ENCODE measurements at regions not wholly inside any gene's neighbourhood (a gene's known extent, or its start where the extent isn't known, plus 50 kb on each side); places are given as distances from the start of the nearest gene placed in this dataset.
"Not testable (repeated sequence)": the region's sequence is repeated elsewhere in the genome, so short reads cannot be mapped to it uniquely, and the experiment has no call there.

DNA sequence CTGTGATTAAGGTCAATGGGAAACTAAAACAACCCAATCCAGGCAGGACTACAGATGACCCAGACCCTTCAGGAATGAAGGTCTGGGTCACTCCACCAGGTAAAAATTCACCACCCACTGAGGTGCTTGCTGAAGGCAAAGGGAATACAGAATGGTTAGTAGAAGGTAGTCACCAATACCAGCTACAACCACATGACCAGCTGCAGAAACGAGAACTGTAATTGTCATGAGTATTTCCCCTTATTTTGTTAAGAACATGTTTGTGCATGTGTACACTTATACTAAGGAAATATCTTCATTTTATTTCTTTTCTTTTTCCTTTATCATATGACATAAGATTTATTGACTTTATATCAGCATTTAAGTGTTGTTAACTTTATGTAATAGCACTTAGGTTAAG lies 126.1 kb upstream of the ZC3H12C start:
- ChIA-PET POLR2A (interaction anchor here (1.4 kb wide), 1 partner anchor 32 kb away, joined by 3 read pairs; no protein-coding TSS in a partner anchor), CTCF (interaction anchor here (6.1 kb wide), 1 partner anchor 10 kb away, joined by 36 read pairs; no protein-coding TSS in a partner anchor), RAD21 (ENCODE audit: unreplicated experiment) (interaction anchor here (1.4 to 12.4 kb wide), 3 partner anchors 11 to 62 kb away, joined by 3 to 185 read pairs (median 3); no protein-coding TSS in a partner anchor), SMC1A (ENCODE audit: uncharacterized antibody, unreplicated experiment) (interaction anchor here (0.5 to 12.2 kb wide), 4 partner anchors 11 to 130 kb away, joined by 4 to 223 read pairs (median 159); no protein-coding TSS in a partner anchor)
- H3K79me2 ChIP-seq (ENCODE audit: control insufficient read depth, insufficient read depth, low read length); H3K4me3 ChIP-seq; H2AFZ ChIP-seq (ENCODE audit: control insufficient read depth, low read depth, low read length); H3K9me3 ChIP-seq (replicated peaks; ENCODE audit: control insufficient read depth, insufficient read depth, low read length); H3K9ac ChIP-seq (ENCODE audit: control insufficient read depth, insufficient read depth, low read length); FAIRE-seq; H3K27me3 ChIP-seq (replicated peaks in 1 of 2; ENCODE audit: control insufficient read depth in 2 of 2, insufficient read depth in 2 of 2, low read length in 1 of 2); intact Hi-C loops (cut with micrococcal nuclease; ENCODE audit: unreplicated experiment); DNase-seq (ENCODE audit: low read depth, low spot score); BruUV-seq (replicated peaks); ATAC-seq; H3K4me2 ChIP-seq (ENCODE audit: control insufficient read depth, insufficient read depth); in situ Hi-C loops (cut with MboI); H4K20me1 ChIP-seq (ENCODE audit: control insufficient read depth, insufficient read depth); H3K36me3 ChIP-seq (ENCODE audit: control insufficient read depth in 2 of 2, insufficient read depth in 2 of 2, low read length in 1 of 2); H3K27ac ChIP-seq (ENCODE audit: control insufficient read depth, insufficient read depth): not testable (repeated sequence)
- 4% methylated on average over 1 of the region's 1 CpG for WGBS (ENCODE audit: insufficient coverage, insufficient replicate concordance, low lambda C conversion rate, missing lambda C conversion rate)
- peaks cover 23% of the 10 kb centered on the region for H3K4me1 ChIP-seq (ENCODE audit: control insufficient read depth, insufficient read depth, low read length)
- TF ChIP-seq SPI1 (IDR thresholded peaks at IDR 0.05; ENCODE audit: borderline replicate concordance, insufficient read depth, low read depth, low read length) (peak; percentile 21; the same call in 1 of the 2 replicates), RAD51 (IDR thresholded peaks at IDR 0.05) (peak; percentile 36; the same call in 1 of the 2 replicates)
- TF ChIP-seq, protein P1, sequence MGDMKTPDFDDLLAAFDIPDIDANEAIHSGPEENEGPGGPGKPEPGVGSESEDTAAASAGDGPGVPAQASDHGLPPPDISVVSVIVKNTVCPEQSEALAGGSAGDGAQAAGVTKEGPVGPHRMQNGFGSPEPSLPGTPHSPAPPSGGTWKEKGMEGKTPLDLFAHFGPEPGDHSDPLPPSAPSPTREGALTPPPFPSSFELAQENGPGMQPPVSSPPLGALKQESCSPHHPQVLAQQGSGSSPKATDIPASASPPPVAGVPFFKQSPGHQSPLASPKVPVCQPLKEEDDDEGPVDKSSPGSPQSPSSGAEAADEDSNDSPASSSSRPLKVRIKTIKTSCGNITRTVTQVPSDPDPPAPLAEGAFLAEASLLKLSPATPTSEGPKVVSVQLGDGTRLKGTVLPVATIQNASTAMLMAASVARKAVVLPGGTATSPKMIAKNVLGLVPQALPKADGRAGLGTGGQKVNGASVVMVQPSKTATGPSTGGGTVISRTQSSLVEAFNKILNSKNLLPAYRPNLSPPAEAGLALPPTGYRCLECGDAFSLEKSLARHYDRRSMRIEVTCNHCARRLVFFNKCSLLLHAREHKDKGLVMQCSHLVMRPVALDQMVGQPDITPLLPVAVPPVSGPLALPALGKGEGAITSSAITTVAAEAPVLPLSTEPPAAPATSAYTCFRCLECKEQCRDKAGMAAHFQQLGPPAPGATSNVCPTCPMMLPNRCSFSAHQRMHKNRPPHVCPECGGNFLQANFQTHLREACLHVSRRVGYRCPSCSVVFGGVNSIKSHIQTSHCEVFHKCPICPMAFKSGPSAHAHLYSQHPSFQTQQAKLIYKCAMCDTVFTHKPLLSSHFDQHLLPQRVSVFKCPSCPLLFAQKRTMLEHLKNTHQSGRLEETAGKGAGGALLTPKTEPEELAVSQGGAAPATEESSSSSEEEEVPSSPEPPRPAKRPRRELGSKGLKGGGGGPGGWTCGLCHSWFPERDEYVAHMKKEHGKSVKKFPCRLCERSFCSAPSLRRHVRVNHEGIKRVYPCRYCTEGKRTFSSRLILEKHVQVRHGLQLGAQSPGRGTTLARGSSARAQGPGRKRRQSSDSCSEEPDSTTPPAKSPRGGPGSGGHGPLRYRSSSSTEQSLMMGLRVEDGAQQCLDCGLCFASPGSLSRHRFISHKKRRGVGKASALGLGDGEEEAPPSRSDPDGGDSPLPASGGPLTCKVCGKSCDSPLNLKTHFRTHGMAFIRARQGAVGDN (IDR thresholded peaks at IDR 0.05), result peak; percentile 51; the same call in 1 of the 2 replicates
